Adrenal gland (tissue), 5 donors: ENCODE measurements at regions not wholly inside any gene's neighbourhood (a gene's known extent, or its start where the extent isn't known, plus 50 kb on each side); places are given as distances from the start of the nearest gene placed in this dataset.

Experiments used
- CTCF ChIP-seq, 6 experiments: fragments of 450-650 bp in 4 of 6; fragments of 200-600 bp in 2 of 6; sonication (generic) in 1 of 6; IDR thresholded peaks; 1 replicate in 5 of 6; 2 replicates in 1 of 6; pipeline versions ENCODE4 v1.5.1 to v1.8.0; 2016 to 2021; ENCODE audit warnings: antibody characterized with exemption in 6 of 6, mild to moderate bottlenecking in 2 of 6, moderate library complexity in 1 of 6
- POLR2A ChIP-seq, 2 donors: fragments of 450-650 bp; IDR thresholded peaks; one replicate each; pipeline ENCODE4 v1.6.1; 2017; ENCODE audit warnings: antibody characterized with exemption in 2 of 2, mild to moderate bottlenecking in 2 of 2, moderate library complexity in 1 of 2
- donor health status: DM: no; HTN: no; CAD: no.

GRCh38 chr5:91252916-91253315, 130.2 kb downstream of the ARRDC3 start:
- no peak for TF ChIP-seq CTCF (IDR thresholded peaks at IDR 0.05)
- TF ChIP-seq POLR2A (IDR thresholded peaks at IDR 0.05) = no peak
